HCT116 (cell line): ENCODE measurements at regions not wholly inside any gene's neighbourhood (a gene's known extent, or its start where the extent isn't known, plus 50 kb on each side); places are given as distances from the start of the nearest gene placed in this dataset.

ENCODE experiments used
- ATAC-seq: fragments of 200-7000 bp; cut with Tn5 transposase; 2 replicates; pipeline ENCODE4 v1.9.1; 2020; ENCODE audit warnings: mild to moderate bottlenecking, moderate library complexity
- BruUV-seq: library from RNA; stranded (reverse); fragments of 400-500 nt; replicated peaks from 2 replicates; lab custom pipeline; 2021; lab: Mats Ljungman, UMichigan
- CTCF ChIA-PET: fragments of 300-600 bp; sonication (Branson Sonifier 250); formaldehyde crosslinking; loops from one replicate; lab custom pipeline; 2021; ENCODE audit warnings: antibody characterized with exemption; lab: Charles Lee
- POLR2A ChIA-PET: fragments of 300-600, 350-600 bp; sonication (Branson Sonifier 250); formaldehyde crosslinking; loops from one replicate; lab custom pipeline; 2021; ENCODE audit warnings: antibody characterized with exemption; lab: Charles Lee
- RAD21 ChIA-PET, 2 experiments: fragments of 300-600 bp; sonication (Branson Sonifier 250); formaldehyde crosslinking; loops; one replicate each; lab custom pipeline; 2023; ENCODE audit warnings: low total read pairs in 2 of 2; ENCODE audit not compliant: uncharacterized antibody in 2 of 2, unreplicated experiment in 2 of 2, low non-redundant PET in 1 of 2; lab: Charles Lee
- DNase-seq: peaks from one replicate; pipeline ENCODE4 v3.0.0-alpha.2; 2010; ENCODE audit warnings: low read depth, low spot score
- H2AFZ ChIP-seq: fragments of 200-600 bp; shearing (Covaris generic), sonication (generic); 2 replicates; pipeline ENCODE4 v1.6.1; 2017; ENCODE audit warnings: low read depth, mixed run types, mixed read lengths, antibody characterized with exemption, low read length; ENCODE audit not compliant: poor library complexity, severe bottlenecking
- H3K27ac ChIP-seq: 2 replicates; pipeline ENCODE4 v1.5.1; 2012; ENCODE audit warnings: low read depth, low read length
- H3K27me3 ChIP-seq: fragments of 200-600 bp; sonication (generic); 2 replicates; pipeline ENCODE4 v1.6.1; 2016; ENCODE audit warnings: mixed run types, low read length, mixed read lengths; ENCODE audit not compliant: insufficient read depth
- H3K36me3 ChIP-seq, 2 experiments: fragments of 200-500 bp in 1 of 2; fragments of 200-600 bp in 1 of 2; sonication (Bioruptor generic) in 1 of 2; sonication (generic) in 1 of 2; 2 replicates each; pipeline versions ENCODE4 v1.5.1 to v1.6.1; 2014 to 2016; ENCODE audit warnings: low read length in 2 of 2, inconsistent platforms in 1 of 2, mixed read lengths in 1 of 2, mixed run types in 1 of 2; ENCODE audit not compliant: insufficient read depth in 2 of 2, control insufficient read depth in 1 of 2
- H3K4me1 ChIP-seq, 2 experiments: fragments of 200-600 bp in 1 of 2; sonication (generic) in 1 of 2; 2 replicates each; pipeline versions ENCODE4 v1.5.1 to v1.6.1; 2012 to 2017; ENCODE audit warnings: low read length in 2 of 2, inconsistent platforms in 1 of 2, mild to moderate bottlenecking in 1 of 2, mixed read lengths in 1 of 2, mixed run types in 1 of 2, moderate library complexity in 1 of 2; ENCODE audit not compliant: insufficient read depth in 2 of 2, control insufficient read depth in 1 of 2
- H3K4me2 ChIP-seq: fragments of 200-600 bp; sonication (generic); 2 replicates; pipeline ENCODE4 v1.6.1; 2017; ENCODE audit warnings: mixed run types, low read length, mixed read lengths
- H3K4me3 ChIP-seq, 2 experiments: fragments of 200-600 bp in 1 of 2; sonication (generic) in 1 of 2; replicated peaks in 1 of 2; 2 replicates each; pipeline ENCODE4 v1.5.1; 2011 to 2016; ENCODE audit warnings: low read length in 2 of 2, control low read depth in 1 of 2, low read depth in 1 of 2, mild to moderate bottlenecking in 1 of 2, mixed read lengths in 1 of 2, mixed run types in 1 of 2
- H3K79me2 ChIP-seq: fragments of 200-600 bp; sonication (generic); 2 replicates; pipeline ENCODE4 v1.6.1; 2017; ENCODE audit warnings: mild to moderate bottlenecking, mixed run types, low read length, moderate library complexity, mixed read lengths; ENCODE audit not compliant: insufficient read depth
- H3K9ac ChIP-seq: fragments of 200-600 bp; sonication (generic); 2 replicates; pipeline ENCODE4 v1.6.1; 2016; ENCODE audit warnings: low read length, mixed read lengths
- H3K9me2 ChIP-seq: fragments of 200-600 bp; sonication (generic), shearing (Covaris generic); 2 replicates; pipeline ENCODE4 v1.6.1; 2017; ENCODE audit warnings: mixed run types, mild to moderate bottlenecking, moderate library complexity; ENCODE audit not compliant: insufficient read depth
- H3K9me3 ChIP-seq, 2 experiments: fragments of 200-500 bp in 1 of 2; fragments of 200-600 bp in 1 of 2; sonication (Bioruptor generic) in 1 of 2; sonication (generic) in 1 of 2; 2 replicates each; pipeline ENCODE4 v1.6.1; 2014 to 2017; ENCODE audit warnings: low read length in 2 of 2, mixed read lengths in 2 of 2, inconsistent platforms in 1 of 2, low read depth in 1 of 2, mild to moderate bottlenecking in 1 of 2, mixed run types in 1 of 2, moderate library complexity in 1 of 2; ENCODE audit not compliant: control insufficient read depth in 1 of 2, insufficient read depth in 1 of 2
- H4K20me1 ChIP-seq: fragments of 200-600 bp; sonication (generic), shearing (Covaris generic); 2 replicates; pipeline ENCODE4 v1.6.1; 2017; ENCODE audit warnings: mixed run types, mild to moderate bottlenecking, moderate library complexity; ENCODE audit not compliant: insufficient read depth
- CTCF ChIP-seq, 3 experiments: fragments of 200-600 bp in 1 of 3; sonication (generic) in 1 of 3; IDR thresholded peaks in 2 of 3; conservative IDR thresholded peaks in 1 of 3; 2 replicates each; pipeline ENCODE4 v1.5.1; 2012 to 2017; ENCODE audit warnings: low read depth in 2 of 3, low read length in 2 of 3, antibody characterized with exemption in 1 of 3, borderline replicate concordance in 1 of 3, control low read depth in 1 of 3, mild to moderate bottlenecking in 1 of 3, mixed read lengths in 1 of 3, mixed run types in 1 of 3, moderate library complexity in 1 of 3; ENCODE audit not compliant: insufficient read depth in 1 of 3
- EGR1 ChIP-seq: IDR thresholded peaks from 2 replicates; pipeline ENCODE4 v1.6.1; 2012; ENCODE audit warnings: low read depth
- EZH2phosphoT487 ChIP-seq: fragments of 200-600 bp; IDR thresholded peaks from 2 replicates; pipeline ENCODE4 v1.6.1; 2018; ENCODE audit warnings: antibody characterized with exemption, borderline replicate concordance
- POLR2A ChIP-seq: IDR thresholded peaks from 2 replicates; pipeline ENCODE4 v1.7.0; 2011; ENCODE audit warnings: borderline replicate concordance; ENCODE audit not compliant: insufficient read depth, insufficient read length; ENCODE audit errors: extremely low read depth
- POLR2AphosphoS5 ChIP-seq: IDR thresholded peaks from 2 replicates; pipeline ENCODE4 v1.6.1; 2011; ENCODE audit warnings: mild to moderate bottlenecking, low read depth, low read length, moderate library complexity
- RAD21 ChIP-seq: IDR thresholded peaks from 2 replicates; pipeline ENCODE4 v1.6.1; 2012; ENCODE audit warnings: low read depth, mild to moderate bottlenecking
- REST ChIP-seq: IDR thresholded peaks from 2 replicates; pipeline ENCODE4 v1.6.1; 2012; ENCODE audit warnings: low read depth
- SIN3A ChIP-seq: IDR thresholded peaks from 2 replicates; pipeline ENCODE4 v1.6.1; 2012; ENCODE audit warnings: low read depth
- SRF ChIP-seq: IDR thresholded peaks from 2 replicates; pipeline ENCODE4 v1.6.1; 2012; ENCODE audit warnings: low read depth
- intact Hi-C: fragments of 100-400 bp; cut with micrococcal nuclease; formaldehyde crosslinking; loops from 2 replicates; pipeline ENCODE4 v1.10.0; 2022

- intact Hi-C loops = loop anchor here (1.0 kb wide), 2 partner anchors 50 to 115 kb away; no protein-coding TSS in a partner anchor
- TF ChIP-seq POLR2AphosphoS5 (no peak), POLR2A (no peak), CTCF (IDR thresholded peaks at IDR 0.05 in 2 of 3, conservative IDR thresholded peaks at IDR 0.05 in 1 of 3; ENCODE audit: borderline replicate concordance in 1 of 3, insufficient read depth in 1 of 3, low read depth in 2 of 3, low read length in 2 of 3) (peak; percentile 58 to 85 (median 82); a peak in 5 of 6 replicates), REST (no peak), RAD21 (peak; percentile 86), SRF (no peak), EGR1 (no peak), EZH2phosphoT487 (no peak), SIN3A (no peak)
- TF ChIP-seq, all 23 proteins: peak for 2
- ChIA-PET RAD21 (interaction anchor here in 1 of 2 experiments (1.2 kb wide), 1 partner anchor 115 kb away, joined by 8 read pairs; no protein-coding TSS in a partner anchor), CTCF (interaction anchor here (0.6 to 2.4 kb wide), 7 partner anchors 9 to 167 kb away, joined by 3 to 68 read pairs (median 7); no protein-coding TSS in a partner anchor), POLR2A (interaction anchor here (0.6 to 1.2 kb wide), 3 partner anchors 57 to 1780 kb away, joined by 3 to 4 read pairs (median 3); no protein-coding TSS in a partner anchor)
- Histone ChIP-seq H4K20me1 (no peaks in the 10 kb centered on the region), H3K9me3 (no peaks in the 10 kb centered on the region), H2AFZ (no peak overlapping the region), H3K27me3 (peaks cover 31% of the 10 kb centered on the region), H3K9ac (no peak overlapping the region), H3K4me3 (peak overlapping the region; percentile 7 to 17; a peak in 2 of 4 replicates), H3K79me2 (no peaks in the 10 kb centered on the region), H3K9me2 (no peaks in the 10 kb centered on the region), H3K4me1 (0 out of 4 replicates have a peak, but pooled peaks cover 0 to 3% of the 10 kb centered on the region in 2 experiments), H3K27ac (no peak overlapping the region), H3K4me2 (peak overlapping the region; percentile 63), H3K36me3 (no peaks in the 10 kb centered on the region)
- DNase-seq = peak; percentile 51
- peak; percentile 95 for ATAC-seq
- no TSS peak for BruUV-seq
These were observed 139.1 kb upstream of the PFKP start for GRCh38 chr10:2927958-2928840.
